A549 (cell line): ENCODE measurements at regions not wholly inside any gene's neighbourhood (a gene's known extent, or its start where the extent isn't known, plus 50 kb on each side); places are given as distances from the start of the nearest gene placed in this dataset.

Experiments
- CTCF ChIP-seq: fragments of >200 bp; sonication (Bioruptor Twin); formaldehyde crosslinking; IDR thresholded peaks from 3 replicates; pipeline ENCODE4 v1.5.1; 2016
- HMGXB4 ChIP-seq: fragments of 250-450 bp; sonication (Bioruptor Pico); IDR thresholded peaks from 2 replicates; pipeline ENCODE4 v1.5.0; 2021; ENCODE audit warnings: mild to moderate bottlenecking, moderate library complexity, borderline replicate concordance
- JUN ChIP-seq, 2 experiments: fragments of >200 bp; sonication (Bioruptor Twin); formaldehyde crosslinking; IDR thresholded peaks; 2 replicates in 1 of 2; 3 replicates in 1 of 2; pipeline ENCODE4 v1.6.1; 2016 to 2017
- KDM1A ChIP-seq: fragments of 200-600 bp; sonication (generic); IDR thresholded peaks from 2 replicates; pipeline ENCODE4 v1.6.1; 2016; ENCODE audit warnings: low read depth, mild to moderate bottlenecking
- MAX ChIP-seq: IDR thresholded peaks from 2 replicates; pipeline ENCODE4 v1.6.1; 2012
- MAZ ChIP-seq: fragments of 150-350 bp; IDR thresholded peaks from 2 replicates; pipeline ENCODE4 v1.6.1; 2014; ENCODE audit warnings: antibody characterized with exemption, low read depth, low read length, borderline replicate concordance
- NR3C1 ChIP-seq: fragments of >200 bp; sonication (Bioruptor Twin); formaldehyde crosslinking; IDR thresholded peaks from 3 replicates; pipeline ENCODE4 v1.6.1; 2017
- POLR2A ChIP-seq: IDR thresholded peaks from 2 replicates; pipeline ENCODE4 v1.6.1; 2012; ENCODE audit warnings: mild to moderate bottlenecking, low read length
- POLR2AphosphoS2 ChIP-seq: conservative IDR thresholded peaks from 2 replicates; pipeline ENCODE4 v1.6.1; 2012; ENCODE audit warnings: low read length, improper control_type of control experiment, inconsistent platforms
- RCOR1 ChIP-seq: fragments of 150-350 bp; IDR thresholded peaks from 2 replicates; pipeline ENCODE4 v1.6.1; 2014; ENCODE audit warnings: antibody characterized with exemption, low read length, low read depth
- ZFP36 ChIP-seq: fragments of 450-650 bp; IDR thresholded peaks from 2 replicates; pipeline ENCODE4 v1.6.1; 2014; ENCODE audit warnings: borderline replicate concordance; ENCODE audit not compliant: partially characterized antibody

DNA sequence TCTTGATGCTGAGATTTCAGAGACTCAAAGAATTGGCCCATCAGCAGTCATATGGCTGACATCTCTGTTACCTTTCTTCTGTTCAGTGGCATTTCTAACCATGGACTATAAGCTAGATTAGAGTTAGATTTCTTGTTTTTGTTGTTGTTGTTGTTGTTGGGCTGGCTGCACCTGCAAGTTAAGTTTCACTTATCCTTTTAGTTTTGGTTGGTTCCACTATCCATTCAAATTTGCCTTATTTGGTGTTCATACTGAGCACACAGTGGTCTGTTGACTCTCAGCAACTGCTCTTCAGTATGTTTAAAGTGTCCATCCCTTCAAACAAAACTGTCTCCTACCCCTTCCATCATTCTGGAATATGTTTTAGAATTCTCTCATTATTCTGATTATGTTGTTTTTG lies 106.8 kb downstream of the ZFY start:
- no peak for TF ChIP-seq POLR2A
- no peak for TF ChIP-seq POLR2AphosphoS2
- no peak for TF ChIP-seq HMGXB4 (CRISPR knock-in tag)
- no peak for TF ChIP-seq NR3C1
- TF ChIP-seq CTCF, result no peak
- TF ChIP-seq RCOR1, result no peak
- TF ChIP-seq ZFP36, result no peak
- no peak for TF ChIP-seq KDM1A
- TF ChIP-seq MAX, result no peak
- TF ChIP-seq MAZ, result no peak
- TF ChIP-seq JUN (IDR thresholded peaks at IDR 0.05), result no peak
